ENCODE measurements at regions not wholly inside any gene's neighbourhood (a gene's known extent, or its start where the extent isn't known, plus 50 kb on each side); places are given as distances from the start of the nearest gene placed in this dataset.

DNA sequence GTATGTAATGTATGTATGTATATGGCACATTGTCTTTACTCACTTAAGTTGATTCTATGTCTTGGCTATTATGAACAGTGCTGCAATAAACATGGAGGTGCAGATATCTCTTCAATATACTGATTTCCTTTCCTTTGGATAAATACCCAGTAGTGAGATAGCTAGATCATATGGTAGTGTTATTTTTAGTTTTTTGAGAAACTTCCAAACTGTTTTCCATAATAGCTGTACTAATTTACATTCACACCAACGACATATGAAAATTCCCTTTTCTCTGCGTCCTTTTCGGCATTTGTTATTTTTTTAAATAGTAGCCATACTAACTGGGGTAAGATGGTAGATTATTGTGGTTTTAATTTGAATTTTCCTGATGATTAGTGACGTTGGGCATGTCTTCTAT is 445.6 kb downstream of the NFIB start:
- TF ChIP-seq, protein P1, sequence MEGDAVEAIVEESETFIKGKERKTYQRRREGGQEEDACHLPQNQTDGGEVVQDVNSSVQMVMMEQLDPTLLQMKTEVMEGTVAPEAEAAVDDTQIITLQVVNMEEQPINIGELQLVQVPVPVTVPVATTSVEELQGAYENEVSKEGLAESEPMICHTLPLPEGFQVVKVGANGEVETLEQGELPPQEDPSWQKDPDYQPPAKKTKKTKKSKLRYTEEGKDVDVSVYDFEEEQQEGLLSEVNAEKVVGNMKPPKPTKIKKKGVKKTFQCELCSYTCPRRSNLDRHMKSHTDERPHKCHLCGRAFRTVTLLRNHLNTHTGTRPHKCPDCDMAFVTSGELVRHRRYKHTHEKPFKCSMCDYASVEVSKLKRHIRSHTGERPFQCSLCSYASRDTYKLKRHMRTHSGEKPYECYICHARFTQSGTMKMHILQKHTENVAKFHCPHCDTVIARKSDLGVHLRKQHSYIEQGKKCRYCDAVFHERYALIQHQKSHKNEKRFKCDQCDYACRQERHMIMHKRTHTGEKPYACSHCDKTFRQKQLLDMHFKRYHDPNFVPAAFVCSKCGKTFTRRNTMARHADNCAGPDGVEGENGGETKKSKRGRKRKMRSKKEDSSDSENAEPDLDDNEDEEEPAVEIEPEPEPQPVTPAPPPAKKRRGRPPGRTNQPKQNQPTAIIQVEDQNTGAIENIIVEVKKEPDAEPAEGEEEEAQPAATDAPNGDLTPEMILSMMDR (IDR thresholded peaks at IDR 0.05): no peak
- TF ChIP-seq POLR2A (IDR thresholded peaks at IDR 0.05): no peak

All from Peyer's patch (tissue), 4 donors.